NCI-H1048 (cell line): ENCODE measurements at regions not wholly inside any gene's neighbourhood (a gene's known extent, or its start where the extent isn't known, plus 50 kb on each side); places are given as distances from the start of the nearest gene placed in this dataset.
"Not testable (repeated sequence)": the region's sequence is repeated elsewhere in the genome, so short reads cannot be mapped to it uniquely, and the experiment has no call there.

Source experiments
- DNase-seq: peaks from one replicate; lab custom pipeline; 2025; lab: John Stamatoyannopoulos, UW

DNA sequence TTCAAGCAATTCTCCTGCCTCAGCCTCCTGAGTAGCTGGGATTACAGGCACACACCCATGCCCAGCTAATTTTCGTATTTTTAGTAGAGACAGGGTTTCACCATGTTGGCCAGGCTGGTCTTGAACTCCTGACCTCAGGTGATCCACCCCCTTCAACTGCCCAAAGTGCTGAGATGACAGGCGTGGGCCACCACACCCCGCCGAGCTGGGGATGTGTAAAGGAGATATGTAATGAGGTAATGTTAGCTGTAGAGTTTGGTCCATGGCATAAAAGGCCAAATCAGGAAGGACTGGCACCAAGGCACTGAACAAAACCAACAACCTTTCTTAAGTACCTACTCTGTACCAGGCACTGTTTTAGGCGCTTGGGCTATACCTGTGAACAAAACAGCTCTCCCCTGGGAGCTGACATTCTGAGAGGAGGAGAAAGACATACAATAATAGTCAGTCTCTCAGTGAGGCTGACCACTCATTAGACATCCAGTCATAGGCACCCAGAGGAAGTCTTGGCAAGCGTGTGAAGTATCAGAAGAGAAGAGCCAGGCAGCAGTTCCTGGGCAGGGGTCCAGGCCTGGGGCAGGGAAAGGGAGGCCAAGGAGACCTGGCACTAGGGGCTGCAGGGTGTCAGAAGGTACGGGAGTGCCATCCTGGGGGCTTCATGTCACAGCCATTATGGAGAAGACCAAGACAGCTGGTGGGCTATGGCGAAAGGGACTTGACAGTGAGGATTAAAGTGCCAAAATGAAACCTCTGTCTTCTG lies 164.8 kb upstream of the DTNBP1 start:
- no peak for DNase-seq

- no peak for DNase-seq
These were observed 164.0 kb upstream of the DTNBP1 start for GRCh38 chr6:15826814-15827318.

DNA sequence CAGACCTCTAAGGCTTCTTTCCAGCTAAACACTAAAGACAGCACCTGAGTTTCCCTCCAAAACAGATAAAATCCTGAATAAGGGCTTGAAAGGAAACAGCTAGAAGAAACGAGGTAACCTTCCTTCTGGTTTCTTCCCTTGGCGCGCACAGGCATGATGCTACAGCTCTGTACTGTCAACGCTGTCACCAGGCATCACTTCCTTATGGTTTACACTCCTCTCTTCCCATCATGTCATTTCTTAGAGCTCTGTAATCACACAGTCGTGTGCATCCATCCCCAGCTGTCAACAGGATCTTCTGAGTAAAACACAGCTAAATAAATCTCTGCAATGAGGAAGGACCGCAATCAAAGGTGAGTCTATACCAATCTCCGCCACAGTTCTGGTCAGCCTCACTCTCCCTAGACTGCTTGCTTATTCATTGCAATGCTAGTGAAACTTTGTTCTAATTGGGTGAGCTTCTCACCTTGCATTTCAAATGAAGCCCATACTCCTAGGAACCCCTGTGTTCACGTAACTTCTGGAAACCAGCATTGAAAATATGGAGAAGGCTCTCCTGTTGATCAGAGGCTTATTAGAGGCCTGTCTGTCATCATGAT lies 162.6 kb upstream of the DTNBP1 start:
- DNase-seq, result no peak

DNA sequence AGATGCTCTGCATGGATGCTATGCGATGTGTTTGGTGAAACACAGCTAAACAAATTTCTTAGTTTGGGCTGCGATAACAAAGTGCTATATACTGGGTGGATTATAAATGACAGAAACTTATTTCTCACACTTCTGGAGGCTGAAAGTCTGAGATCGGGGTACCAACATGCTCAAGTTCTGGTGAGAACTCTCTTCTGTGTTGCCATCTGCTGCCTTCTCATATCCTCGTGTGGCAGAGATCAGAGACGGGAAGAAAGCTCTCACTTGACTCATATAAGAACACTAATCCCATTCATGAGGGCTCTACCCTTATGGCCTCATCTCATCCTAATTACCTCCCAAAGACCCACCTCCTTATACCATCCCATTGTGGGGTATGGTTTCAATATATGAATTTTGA lies 162.0 kb upstream of the DTNBP1 start:
- DNase-seq, result no peak

GRCh38 chr6:15823838-15824414 lies 161.1 kb upstream of the DTNBP1 start:
- no peak for DNase-seq

GRCh38 chr6:15822835-15823234 lies 160.0 kb upstream of the DTNBP1 start:
- DNase-seq, result no peak

GRCh38 chr6:15819841-15820240 lies 157.0 kb upstream of the DTNBP1 start:
- DNase-seq, result no peak

DNA sequence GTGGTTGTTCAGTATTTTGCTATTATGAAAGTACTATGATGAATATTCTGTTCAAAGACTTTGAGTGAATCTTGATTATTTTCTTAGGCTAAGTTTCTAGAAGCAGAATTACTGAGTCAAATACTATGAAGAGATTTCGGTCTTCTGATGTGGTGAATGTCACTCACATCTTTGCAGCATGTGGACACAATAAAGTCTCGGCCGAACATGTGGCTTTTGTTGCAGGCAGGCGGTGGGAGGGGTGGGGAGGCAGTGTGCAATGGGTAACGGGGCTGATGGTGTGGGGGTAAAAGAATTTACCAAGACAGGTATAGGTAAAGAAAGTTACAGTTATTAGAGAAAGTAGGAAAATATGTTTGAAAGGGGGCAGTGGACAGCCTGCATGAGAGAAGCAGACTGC lies 156.4 kb upstream of the DTNBP1 start:
- no peak for DNase-seq

- no peak for DNase-seq
These were observed 155.7 kb upstream of the DTNBP1 start for GRCh38 chr6:15818491-15818890.

GRCh38 chr6:15818044-15818443 lies 155.2 kb upstream of the DTNBP1 start:
- no peak for DNase-seq

GRCh38 chr6:15817100-15817499 lies 154.3 kb upstream of the DTNBP1 start:
- no peak for DNase-seq

- DNase-seq, result no peak
These were observed 153.8 kb upstream of the DTNBP1 start for GRCh38 chr6:15816661-15817060.

DNA sequence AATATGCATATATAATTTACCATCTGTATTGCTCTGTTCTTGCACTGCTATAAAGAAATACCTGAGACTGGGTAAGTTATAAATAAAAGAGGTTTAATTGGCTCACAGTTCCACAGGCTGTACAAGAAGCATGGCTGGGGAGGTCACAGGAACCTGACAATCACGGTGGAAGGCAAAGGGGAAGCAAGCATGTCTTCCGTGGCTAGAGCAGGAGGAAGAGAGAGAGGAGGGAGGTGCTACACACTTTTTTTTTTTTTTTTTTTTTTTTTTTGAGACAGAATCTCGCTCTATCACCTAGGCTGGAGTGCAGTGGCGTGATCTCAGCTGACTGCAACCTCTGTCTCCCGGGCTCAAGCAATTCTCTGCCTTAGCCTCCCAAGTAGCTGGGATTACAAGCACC lies 150.9 kb upstream of the DTNBP1 start:
- not testable (repeated sequence) for DNase-seq

DNA sequence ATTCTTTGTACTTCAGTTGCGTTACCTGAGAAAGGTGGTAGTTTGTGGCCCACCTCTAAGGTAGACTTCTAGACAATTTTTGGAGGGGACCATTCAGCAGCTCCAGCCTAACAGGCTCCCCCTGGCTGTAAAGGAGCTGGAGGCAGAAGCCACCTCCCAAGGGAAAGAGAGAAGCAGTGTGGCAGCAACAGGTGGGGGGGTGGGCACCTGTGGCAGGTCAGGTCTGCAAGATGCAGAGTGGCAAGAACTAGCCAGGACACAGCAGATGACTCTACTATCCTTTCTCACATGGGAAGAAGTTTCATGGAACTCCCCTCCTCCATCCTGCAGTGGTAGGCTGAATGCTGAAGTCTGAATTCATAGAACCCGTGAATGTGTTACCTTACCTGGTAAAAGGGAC lies 148.3 kb upstream of the DTNBP1 start:
- no peak for DNase-seq

GRCh38 chr6:15810618-15811017 lies 147.8 kb upstream of the DTNBP1 start:
- DNase-seq, result no peak

- DNase-seq, result no peak
These were observed 146.5 kb upstream of the DTNBP1 start for GRCh38 chr6:15809367-15809766.

DNA sequence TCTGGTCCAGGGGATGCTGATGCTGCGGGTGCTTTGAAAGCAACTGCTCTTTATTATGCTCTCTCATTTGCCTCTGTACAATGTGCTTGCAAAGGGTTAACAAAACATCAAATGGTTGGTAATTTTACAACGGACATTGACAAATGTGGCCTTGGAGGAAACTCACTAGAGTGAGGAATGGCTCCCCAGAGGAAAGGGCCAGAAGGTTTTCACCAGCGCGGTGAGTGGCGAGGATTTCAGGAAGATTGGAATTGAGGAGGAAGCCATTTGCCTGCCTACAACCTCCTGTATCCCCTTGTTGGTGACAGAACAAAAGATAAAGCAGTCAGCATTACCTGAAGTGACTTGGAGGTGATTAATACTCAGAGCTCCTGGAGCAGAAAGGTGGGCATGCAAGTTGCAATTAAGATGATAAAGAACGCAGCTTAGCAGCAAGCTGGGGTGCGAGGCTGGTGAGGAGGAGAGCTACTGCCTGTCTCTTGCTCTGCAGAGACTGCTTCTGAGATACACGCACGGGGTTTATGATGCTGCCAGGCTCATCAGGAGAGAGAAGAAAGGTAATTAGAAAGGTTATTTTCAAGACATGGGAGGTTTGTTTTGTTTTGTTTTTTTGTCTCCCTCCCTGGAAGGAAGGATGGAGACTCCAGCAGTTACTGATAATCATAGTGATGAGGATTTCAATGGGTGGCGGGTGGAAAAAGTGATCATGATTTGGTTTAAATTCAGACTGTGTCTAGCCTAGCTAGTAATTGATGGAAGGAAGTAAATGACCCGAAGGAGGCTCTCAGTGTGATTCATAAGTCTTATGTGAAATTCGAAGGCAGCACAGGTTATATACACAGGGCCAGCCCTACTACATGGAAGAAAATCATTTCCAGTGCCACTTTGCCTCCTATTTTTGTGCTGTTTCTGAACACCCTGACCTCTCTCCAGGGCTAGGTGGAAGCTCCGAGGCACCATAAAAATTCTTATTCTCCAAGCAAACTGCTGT lies 141.6 kb upstream of the DTNBP1 start:
- no peak for DNase-seq

- DNase-seq, result no peak
These were observed 139.6 kb upstream of the DTNBP1 start for GRCh38 chr6:15802466-15802865.

DNA sequence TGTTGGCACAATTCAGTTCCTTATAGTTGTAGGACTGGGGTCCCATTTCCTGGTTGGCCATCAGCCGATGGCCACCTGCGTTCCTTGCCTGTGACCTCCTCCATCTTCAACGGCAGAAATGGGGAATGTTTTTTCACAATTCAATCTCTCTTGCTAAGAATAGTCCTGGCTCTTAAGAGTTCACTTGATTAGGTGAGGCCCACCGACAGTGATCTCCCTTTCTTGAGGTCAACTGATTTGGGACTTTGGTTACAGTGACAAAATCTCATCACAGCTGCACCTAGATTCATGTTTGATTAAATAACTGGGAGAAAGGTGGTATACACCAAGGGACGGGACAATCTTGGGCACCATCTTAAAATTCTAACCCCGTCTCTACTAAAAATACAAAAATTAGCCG lies 139.1 kb upstream of the DTNBP1 start:
- no peak for DNase-seq

- DNase-seq, result no peak
These were observed 138.2 kb upstream of the DTNBP1 start for GRCh38 chr6:15800841-15801617.

DNA sequence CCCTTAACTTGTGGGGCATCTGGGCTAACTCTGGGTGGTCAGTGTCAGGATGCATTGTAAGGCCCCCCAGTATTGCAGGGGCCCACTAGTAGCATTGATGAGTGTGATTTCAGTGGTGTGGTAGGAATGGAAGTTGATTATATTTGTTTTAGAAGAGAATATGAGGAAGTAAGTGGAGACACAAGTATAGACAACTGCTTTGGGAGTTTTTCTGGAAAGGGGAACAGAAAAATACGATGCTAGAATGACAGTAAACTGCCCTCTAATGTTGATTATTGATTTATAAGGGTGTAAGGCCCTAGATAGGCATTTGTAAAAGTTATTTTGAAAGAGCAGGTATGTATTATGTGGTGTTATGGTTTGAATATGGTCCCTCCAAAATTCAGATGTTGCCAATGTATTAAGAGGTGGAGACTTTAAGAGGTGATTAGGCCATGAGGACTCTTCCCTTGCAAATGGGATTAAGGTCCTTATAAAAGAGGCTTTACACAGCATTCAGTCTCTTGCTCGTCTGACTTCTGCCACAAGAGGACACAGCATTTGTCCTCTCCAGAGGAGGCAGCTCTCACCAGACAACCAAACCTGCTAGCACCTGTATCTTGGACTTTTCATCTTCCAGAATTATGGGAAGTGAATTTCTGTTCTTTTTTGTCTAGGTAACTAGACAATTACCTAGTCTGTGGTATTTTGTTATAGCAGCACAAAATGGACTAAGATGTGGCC lies 135.9 kb upstream of the DTNBP1 start:
- no peak for DNase-seq
